HG02759 (cell line): ENCODE measurements at regions not wholly inside any gene's neighbourhood (a gene's known extent, or its start where the extent isn't known, plus 50 kb on each side); places are given as distances from the start of the nearest gene placed in this dataset.

Source experiments
- ATAC-seq: cut with Tn5 transposase; IDR thresholded peaks from one replicate; pipeline ENCODE4 v1.9.1; 2021; ENCODE audit warnings: mild to moderate bottlenecking, moderate library complexity; ENCODE audit not compliant: unreplicated experiment

DNA sequence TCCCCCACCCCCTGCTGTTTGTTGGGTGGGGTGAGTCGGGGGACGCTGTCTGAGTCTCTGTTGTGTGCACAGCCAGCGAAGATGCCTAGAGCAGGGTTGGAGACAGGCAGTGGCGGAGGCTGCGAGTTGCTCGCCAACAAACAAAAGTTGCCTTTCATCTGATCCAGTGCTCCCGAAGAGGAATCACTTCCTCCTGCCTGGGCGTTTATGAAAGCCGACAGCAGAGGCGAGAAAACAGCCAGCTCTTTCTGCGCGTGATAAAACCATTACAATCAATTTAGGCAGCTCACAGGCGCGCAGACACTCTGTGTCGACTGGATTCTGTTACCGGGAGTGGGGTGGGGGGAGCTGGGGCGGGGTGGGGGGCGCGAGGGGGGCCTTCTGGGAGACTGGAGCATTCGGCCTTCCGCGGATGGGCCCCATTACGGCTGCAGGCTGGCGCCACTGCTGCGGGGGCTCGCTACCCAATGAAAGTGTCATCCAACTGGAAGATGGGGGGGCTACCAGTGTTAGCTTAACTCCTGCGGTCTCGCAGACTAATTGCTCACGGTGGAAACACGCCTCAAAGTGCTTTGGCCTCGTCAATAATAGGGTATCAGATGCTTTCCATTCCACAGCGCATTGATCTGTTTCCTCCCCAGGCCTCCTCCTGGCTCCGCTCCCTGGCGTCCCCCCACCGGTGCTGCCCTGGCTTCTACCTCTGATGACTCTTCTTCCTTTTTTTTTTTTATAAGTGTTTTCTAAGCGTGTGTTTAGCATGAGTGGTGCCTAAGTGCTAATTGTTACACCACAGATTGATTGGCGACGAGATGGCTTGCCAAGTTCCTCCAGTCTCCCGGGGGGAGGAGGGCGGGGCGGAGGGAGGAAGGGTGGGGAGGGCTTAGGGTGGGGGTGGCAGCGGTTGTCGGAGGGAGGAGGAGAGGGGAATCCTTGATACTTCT, 678.4 kb downstream of the MED13L start:
- no peak for ATAC-seq

DNA sequence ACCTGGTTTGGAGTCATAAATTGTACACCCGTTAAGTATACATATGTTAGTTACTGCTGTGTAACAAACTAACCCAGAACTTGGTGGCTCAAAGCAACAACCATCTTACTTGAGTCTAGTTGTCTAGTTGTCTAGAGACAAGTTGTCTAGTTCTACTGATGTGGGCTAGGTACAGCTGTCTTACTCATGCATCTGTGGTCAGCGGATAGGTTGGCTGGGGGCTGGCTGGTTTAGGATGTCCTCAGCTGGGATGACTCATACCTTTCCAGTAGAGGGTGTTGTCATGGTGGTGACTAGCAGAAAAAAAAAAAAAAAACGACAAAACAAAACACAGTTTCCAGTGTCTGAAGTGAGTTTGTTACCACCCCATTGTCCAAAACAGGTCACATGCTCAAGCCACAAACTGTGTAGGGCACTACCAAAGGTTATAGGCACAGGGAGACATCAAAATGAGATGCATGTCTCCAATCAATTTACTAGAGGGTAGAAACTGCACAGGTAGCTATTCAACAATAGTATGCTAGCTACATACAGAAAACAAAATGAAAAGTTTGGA, 680.3 kb downstream of the MED13L start:
- ATAC-seq, result no peak

DNA sequence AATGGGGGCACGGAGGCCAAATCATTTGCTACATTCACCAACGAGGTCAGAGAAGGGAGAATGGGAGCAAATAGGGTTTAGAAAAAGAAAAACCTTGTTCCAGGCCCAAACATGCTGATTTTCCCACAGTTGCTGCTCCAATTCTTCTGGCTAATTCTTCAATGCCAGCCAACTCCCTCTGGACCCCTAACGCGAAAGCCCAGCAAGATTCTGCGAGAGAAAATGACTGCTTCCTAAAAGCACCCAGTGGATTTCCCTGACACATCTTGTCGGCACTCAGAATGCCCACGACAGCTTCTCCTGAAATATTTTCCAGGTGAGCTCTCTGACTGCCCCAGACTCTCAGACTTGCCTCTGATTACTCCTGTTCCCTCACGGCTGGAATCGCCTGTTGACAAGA, 689.4 kb downstream of the MED13L start:
- ATAC-seq, result no peak

DNA sequence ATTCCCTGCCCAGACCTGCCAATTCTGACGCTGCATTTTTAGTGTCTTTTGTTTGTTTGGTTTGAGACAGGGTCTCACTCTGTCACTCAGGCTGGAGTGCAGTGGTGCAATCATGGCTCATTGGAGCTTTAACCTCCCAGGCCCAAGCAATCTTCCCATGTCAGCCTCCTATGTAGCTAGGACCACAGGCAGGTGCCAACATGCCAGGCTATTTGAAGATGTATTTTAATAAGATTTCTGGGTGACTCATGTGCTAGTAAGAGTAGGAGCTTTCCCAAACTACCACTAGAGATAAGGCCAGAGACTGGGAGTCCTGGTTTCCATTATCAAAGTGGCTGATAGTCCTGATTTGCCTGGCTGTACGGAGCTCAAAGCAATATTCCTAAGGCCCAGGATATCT, 693.3 kb downstream of the MED13L start:
- ATAC-seq, result no peak

DNA sequence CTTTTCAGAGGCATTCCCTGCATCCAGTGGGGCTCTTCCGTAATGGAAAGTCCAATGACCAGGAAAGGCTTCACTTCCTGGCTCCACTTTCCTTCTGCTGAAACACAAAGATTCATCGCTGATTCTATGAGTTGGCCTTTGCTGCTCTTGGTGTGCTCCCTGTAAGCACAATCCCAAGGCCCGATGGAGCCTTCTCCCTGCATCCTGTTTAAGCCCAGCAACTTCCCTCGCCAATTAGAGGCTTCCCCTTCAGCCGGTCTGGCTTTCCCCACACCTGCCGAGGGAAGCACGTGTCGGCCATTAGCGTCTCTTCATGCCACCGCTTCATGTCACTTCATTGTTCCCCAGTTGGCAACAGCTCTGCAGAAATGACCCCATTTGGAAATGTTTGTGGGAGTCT, 693.9 kb downstream of the MED13L start:
- ATAC-seq, result no peak

DNA sequence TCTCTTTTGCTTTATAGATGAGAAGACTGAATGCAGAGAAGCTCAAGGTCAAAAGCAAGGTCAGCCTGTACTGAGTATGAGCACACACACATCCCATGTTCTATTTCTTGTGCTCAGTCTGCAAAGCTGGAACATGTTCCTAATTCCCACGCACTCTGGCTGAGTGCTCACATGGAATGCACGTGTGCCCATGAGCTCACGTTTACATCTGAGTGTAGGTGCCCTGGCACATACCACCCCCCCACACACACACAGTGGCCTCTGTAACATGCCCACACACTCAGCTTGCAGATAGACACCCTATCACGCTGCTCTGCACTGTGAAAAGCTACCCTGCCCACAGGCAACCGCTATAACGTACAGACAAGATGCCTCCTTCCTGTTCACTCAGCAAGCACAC, 700.1 kb downstream of the MED13L start:
- no peak for ATAC-seq

DNA sequence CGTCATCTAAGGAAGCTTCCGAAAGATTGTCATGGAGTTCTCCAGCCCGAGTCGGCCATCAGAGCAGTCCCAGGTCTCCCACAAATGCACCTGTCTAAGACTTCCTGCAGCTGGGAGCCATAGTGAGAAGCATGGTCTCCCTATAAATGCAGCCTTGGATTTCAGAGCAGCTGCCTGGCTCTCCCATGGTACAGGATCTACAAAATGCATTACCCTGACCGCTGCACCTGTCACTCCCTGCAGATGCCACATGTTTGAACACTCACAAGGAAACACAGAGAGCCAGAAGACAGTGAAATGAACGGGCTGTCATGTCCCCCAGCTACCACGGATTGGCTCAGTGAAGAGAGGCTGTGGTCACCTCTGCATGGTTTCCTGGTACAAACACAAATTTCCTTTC, 702.7 kb downstream of the MED13L start:
- ATAC-seq, result no peak

DNA sequence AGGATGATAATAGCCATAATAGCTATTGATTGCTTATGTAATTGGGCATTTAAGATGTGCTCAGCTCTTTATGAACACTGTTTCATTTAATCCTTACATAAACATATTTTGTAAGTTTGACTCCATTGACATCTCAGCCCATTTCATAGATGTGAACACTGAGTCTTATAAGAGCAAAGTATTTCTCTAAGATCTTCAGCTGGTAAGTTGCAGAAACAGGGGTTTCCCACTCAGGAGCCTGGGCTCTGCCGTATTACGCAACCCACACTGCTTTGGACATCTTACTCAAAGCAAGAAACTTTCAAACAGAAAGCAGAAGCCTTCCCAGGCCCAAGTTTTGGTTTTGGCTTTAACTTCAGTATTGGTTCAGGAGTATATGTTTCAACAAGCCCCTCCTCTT, 705.1 kb downstream of the MED13L start:
- no peak for ATAC-seq

DNA sequence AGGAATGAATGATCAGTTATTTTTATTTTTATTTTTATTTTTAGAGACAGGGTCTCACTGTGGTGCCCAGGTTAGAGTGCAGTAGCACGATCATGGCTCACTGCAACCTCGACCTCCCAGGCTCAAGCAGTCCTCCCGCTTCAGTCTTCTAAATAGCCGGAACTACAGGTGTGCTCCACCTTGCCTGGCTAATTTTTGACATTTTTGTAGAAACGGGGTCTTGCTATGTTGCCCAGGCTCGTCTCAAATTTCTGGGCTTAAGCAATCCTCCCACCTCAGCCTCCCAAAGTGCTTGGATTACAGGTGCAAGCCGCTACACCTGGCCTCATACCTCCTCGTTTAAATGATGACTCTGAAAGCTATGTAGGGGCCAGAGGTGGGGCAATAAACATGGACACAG, 706.0 kb downstream of the MED13L start:
- ATAC-seq, result no peak

DNA sequence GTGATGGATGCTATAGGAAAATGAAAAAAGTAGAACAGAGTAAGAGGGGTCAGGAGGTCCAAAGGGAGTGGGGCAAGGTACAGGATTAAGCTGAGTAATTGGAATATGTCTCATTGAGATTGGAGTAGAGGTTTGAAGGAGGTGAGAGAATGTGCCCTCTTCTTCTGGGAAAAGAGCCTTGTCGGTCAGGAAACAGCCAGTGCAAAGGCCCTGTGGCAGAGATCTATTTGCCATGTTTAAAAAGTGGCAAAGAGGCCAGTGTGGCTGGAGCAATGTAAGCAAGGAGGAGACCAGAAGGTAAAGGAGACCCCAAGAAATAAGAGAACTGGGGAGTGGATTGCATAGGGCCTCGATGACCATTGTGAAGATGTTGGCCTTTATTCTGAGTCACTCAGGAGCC, 706.5 kb downstream of the MED13L start:
- no peak for ATAC-seq

DNA sequence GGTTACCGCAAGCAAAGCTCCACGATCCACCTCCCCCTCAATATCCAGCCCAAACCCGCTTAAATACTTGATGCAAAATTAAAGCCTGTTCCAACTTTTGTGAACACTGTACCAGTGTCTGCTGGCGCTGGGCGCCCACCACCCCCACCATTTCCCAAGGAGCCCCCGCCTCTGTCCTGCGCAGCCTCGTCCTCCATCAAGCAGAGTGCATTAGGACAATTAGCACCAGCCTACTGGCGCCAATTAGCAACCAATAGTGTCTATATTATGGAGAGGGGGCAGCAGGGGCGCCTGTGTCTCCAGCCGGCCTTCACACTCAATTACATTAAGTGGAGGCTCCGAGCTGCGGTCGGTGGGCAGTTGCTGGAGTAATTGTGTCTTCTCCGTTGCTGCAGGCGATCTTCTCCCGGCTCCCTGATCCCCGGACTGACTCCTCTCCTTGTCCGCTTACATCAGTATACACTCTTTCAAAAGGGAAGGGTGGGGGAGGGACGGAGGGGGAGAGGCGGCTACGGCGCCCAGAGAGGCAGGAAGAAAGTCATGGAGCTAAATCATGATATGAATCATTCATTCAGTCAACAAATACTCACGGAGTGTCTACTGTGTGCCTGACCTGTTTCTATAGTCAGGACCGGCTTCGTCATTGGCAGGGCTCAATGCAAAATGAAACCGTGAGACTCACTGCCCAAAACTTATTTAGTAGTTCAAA, 707.3 kb downstream of the MED13L start:
- ATAC-seq, result no peak

DNA sequence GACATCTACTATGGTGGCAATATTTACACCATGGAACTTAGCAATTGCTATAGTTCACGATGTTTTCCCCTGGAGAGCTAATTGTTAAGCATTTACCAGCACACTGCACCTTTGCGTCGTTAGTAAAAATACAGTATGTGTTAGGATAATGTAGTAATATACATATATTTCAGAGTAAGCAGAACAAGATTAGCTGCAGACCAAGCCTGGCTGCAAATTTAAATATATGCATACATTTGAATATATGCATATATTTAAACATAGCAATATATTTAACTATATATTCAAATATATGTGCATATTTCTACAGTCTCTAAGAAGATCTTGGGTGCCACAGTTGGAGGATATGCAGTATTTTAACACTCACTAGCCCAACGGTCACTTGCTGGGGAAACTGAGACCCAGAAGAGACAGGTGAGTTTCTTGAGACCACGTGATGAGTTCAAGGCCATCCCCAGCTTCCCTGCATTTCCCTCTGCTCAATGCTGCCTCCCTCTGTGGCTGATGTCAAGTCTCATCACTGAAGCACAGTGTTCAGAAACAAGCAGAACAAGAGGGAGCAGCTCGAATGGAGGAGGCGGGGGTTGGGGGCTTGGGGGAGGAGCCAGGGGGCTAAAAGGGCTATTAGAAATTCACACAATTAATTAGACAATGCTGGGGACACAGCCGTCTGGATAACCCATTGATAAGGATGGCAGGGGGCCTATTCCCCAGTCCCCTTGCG, 708.0 kb downstream of the MED13L start:
- no peak for ATAC-seq

DNA sequence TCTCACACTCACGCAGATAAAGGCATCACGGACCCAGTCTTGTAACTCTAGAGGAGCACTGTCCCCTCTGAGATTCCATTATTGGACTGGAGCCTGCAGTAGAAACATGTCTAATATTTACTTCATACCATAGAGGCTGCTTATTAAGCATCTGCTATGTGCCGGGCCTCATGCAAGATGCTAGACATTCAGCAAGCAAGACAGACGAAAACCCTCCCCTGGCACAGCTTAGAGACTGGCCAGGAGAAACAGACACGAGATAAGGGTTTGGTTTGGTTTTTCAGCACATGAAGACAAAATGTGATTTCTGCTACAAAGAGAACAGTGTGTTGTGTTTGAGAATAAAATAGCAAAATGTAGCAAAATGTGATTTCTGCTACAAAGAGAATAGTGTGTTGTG, 719.2 kb downstream of the MED13L start:
- ATAC-seq, result no peak

DNA sequence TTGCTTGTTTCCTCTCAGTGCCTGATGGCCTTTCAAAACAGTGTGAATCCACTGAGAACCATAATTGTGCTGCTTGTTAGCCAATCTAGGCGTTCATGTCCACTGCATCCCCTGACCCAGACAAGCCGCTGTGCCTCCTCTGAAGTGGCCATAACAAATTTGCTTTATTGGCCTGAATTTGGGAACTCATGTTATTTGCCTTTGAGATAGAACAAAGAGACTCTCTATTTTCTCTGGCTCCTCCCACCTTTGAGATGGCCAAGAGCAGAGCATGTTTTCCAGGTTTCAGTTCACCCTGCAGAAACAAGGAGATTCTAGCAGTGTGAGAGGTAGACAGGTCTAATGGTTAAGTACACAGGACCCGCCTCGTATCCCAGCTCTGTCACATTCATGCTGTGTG, 723.9 kb downstream of the MED13L start:
- no peak for ATAC-seq

DNA sequence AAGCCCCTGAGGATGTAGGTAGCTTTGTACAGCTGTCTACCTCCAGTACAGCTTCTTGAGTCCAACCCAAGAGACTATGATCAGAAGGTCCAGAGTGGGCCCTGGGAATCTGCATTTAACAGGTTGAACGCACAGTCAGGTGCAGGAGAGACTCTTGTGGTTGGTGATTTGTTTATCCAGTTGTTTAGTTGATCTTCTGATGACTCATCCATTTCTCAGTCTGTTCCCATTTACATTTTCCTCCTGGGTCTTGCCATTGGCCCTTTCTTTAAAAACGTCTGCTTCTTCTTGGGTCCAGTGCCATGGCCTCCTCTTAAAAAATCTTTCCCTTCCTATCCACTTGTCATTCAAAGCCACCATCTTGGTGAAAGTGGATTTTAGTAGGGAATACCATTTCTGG, 734.2 kb downstream of the MED13L start:
- no peak for ATAC-seq

DNA sequence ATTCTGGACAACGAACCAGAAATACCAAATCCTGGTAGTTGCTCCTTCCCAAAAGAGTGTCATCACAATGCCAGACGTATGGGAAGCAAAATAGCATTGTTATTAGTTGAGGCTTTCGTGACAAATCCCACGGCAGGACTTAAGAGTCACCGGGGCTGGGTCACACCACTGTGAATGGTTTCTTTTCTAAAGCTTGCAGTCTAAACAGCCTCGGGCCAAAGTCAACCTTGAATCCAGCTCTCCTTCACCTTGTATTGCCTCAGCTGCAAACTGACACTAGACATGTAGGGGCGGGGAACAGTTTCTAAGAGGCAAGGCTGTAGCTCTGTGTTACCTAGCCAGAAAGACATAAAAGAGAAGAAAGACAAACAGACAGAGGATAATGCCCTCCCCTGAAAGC, 734.8 kb downstream of the MED13L start:
- no peak for ATAC-seq

DNA sequence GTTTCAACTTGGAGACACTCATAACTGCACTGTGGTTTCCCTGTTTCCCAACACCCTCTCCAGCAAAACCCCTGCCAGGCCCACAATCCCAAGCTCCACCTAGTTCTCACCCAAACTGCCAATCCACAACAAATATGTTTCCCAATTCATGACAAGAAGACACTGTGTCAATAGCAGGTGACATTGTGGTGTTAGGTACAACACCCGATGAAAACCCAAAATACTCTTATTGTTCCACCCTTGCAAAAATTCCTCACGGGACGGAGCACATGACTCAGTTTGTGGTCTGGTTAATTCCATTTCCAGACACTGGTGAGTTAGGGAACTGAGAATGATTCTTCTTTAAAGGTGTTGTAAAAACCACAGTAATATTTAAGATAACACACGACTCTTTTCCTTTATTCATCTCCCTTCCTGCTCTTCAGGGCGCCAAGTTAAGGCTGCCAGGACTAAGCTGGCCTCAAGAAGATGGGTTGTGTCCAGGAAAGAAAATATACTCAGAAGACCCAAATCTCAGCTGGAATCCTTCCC, 735.5 kb downstream of the MED13L start:
- ATAC-seq, result no peak

DNA sequence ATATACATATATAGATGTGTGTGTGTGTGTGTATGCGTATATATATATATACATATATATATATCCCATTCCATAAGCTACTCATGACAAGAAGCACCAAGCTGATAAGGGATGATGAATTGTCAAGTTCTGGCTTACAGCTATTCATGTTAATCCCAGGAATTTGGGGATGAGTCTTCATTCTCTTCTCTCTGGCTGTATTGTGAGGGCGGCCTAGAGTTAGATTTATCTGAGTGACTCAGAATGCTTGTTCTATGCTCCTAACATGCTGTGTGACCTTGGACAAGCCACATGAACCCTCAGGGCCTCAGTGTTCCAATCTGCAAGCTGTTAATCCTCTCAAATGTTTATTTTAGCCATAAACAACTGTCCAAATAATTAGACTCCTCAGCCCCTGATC, 749.0 kb downstream of the MED13L start:
- no peak for ATAC-seq

DNA sequence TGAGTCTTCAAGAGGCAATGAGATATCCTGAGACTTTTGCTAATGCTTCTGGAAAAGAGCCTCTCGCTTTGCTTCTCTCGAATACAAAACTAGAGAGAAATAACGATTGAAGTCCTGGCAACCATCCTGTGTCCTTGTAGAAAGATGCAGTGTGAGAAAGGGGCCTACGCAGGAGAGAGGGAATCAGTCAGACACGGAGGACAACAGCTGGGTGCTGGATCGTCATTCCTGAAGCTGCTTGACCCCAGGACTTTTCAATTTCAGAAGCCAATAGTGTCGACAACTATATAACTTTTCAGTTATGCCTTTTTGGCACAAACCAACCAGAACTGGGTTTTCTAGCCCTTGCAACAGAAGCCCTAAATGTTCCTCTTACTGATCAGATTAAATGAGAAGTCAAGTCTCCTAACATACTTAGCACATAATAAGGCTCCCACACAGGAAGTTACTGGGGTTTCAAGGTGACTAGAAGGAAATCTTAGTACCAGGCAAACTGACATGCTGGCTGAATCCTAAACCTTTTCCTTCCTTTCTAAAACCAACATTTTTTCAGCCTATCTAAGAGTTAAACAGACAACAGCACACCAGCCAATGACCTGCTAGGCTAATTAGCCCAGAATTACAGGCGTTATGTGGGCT, 755.6 kb downstream of the MED13L start:
- ATAC-seq, result no peak

DNA sequence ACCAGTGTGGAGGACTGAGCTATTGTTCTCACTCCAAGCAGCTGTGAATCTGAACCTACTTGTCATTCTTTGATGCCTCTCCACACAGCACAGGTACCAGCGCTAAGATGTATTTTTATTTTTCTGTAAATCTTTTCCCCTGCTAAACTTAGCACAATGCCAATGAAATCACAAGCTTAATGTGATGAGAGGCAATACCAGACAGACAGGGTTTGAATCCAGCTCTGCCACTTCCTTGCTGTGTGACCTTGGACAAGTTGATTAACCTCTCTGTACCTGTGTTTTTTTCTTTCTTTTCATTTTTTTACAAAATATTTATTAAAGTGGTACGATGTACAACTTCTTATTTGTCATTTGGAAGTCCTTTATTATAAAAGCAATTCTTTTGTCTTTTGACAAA, 757.6 kb downstream of the MED13L start:
- no peak for ATAC-seq

DNA sequence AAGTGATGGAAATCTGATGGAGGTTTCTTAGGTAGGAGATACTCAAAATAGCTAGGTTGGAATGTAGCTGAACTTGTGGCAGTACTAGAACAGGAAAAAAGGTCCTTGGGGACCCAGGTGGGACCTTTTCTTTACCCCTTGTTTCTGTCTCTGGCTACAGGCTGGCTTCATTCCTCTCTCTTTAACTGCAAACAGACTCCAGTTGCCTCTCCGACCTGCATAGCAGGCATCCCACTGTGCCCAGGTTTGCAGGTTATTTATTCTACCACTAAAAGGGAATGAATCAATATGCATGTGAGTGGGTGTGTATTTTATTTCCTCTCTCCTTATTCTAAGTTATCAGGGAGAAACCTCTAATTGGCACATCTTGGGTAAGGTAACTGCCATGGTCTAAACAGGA, 758.1 kb downstream of the MED13L start:
- no peak for ATAC-seq
